ENCODE measurements at regions not wholly inside any gene's neighbourhood (a gene's known extent, or its start where the extent isn't known, plus 50 kb on each side); places are given as distances from the start of the nearest gene placed in this dataset.

GRCh38 chr5:155293605-155294178, 280.1 kb downstream of the KIF4B start:
- no peaks in the 10 kb centered on the region for H3K9me1 ChIP-seq (replicated peaks; ENCODE audit: control insufficient read depth, extremely low read depth, insufficient read depth, low read length)
- no peak overlapping the region for H3K4me2 ChIP-seq (ENCODE audit: insufficient read depth, low read length)
- H3K36me3 ChIP-seq (ENCODE audit: control insufficient read depth in 2 of 2, extremely low read depth in 1 of 2, insufficient read depth in 2 of 2, low read length in 2 of 2), result no peaks in the 10 kb centered on the region
- no peaks in the 10 kb centered on the region for H3K27me3 ChIP-seq (ENCODE audit: control insufficient read depth in 2 of 2, insufficient read depth in 2 of 2, low read length in 2 of 2)
- H3K27ac ChIP-seq (ENCODE audit: insufficient read depth, low read depth, low read length), result no peak overlapping the region
- H3K79me2 ChIP-seq (ENCODE audit: control insufficient read depth, insufficient read depth, low read length), result no peaks in the 10 kb centered on the region
- H3K4me1 ChIP-seq (ENCODE audit: control insufficient read depth, extremely low read depth, insufficient read depth, low read length), result no peaks in the 10 kb centered on the region
- ChIA-PET POLR2A (no interaction called here), CTCF (no interaction called here)
- intact Hi-C loops (cut with micrococcal nuclease), result no loop called here
- no peak overlapping the region for H3K9ac ChIP-seq (replicated peaks; ENCODE audit: extremely low read depth, insufficient read depth, low read length)
- H2AFZ ChIP-seq (ENCODE audit: low read depth, low read length), result no peak overlapping the region
- H4K20me1 ChIP-seq (replicated peaks; ENCODE audit: control insufficient read depth, extremely low read depth, insufficient read depth, low read length), result no peaks in the 10 kb centered on the region
- dilution Hi-C loops (cut with MboI; ENCODE audit: extremely low pct_ligation_motif_present, low sequenced_read_pairs), result no loop called here
- BruUV-seq (replicated peaks), result no TSS peak
- FAIRE-seq, result no peak
- DNase-seq (ENCODE audit: low read depth, low spot score), result no peak
- no peaks in the 10 kb centered on the region for H3K9me3 ChIP-seq (replicated peaks; ENCODE audit: control insufficient read depth, insufficient read depth, low read length)
- TF ChIP-seq GATA2 (IDR thresholded peaks at IDR 0.05; ENCODE audit: insufficient read depth, insufficient read length, low read depth, low read length) (no peak), POLR2A (IDR thresholded peaks at IDR 0.05; ENCODE audit: low read depth, low read length) (no peak), FOS (IDR thresholded peaks at IDR 0.05; ENCODE audit: borderline replicate concordance, insufficient read depth, low read length) (no peak), CTCF (IDR thresholded peaks at IDR 0.05; ENCODE audit: extremely low read depth in 1 of 2, insufficient read depth in 1 of 2, low read depth in 1 of 2, low read length in 2 of 2) (no peak), MAX (IDR thresholded peaks at IDR 0.05; ENCODE audit: insufficient read depth, insufficient read length) (no peak), MYC (IDR thresholded peaks at IDR 0.05; ENCODE audit: low read depth, low read length) (no peak), EZH2 (IDR thresholded peaks at IDR 0.05; ENCODE audit: borderline replicate concordance, low read depth, low read length, severe bottlenecking) (no peak), JUN (IDR thresholded peaks at IDR 0.05; ENCODE audit: borderline replicate concordance, insufficient read depth, insufficient read length, low read depth) (no peak), POLR2AphosphoS5 (IDR thresholded peaks at IDR 0.05; ENCODE audit: insufficient read depth, low read depth, low read length) (no peak)
- no peak overlapping the region for H3K4me3 ChIP-seq (replicated peaks in 1 of 3; ENCODE audit: insufficient read depth in 1 of 3, low read depth in 1 of 3, low read length in 3 of 3)

All from endothelial cell of umbilical vein (primary cell).